GM21447 (cell line): ENCODE measurements at regions not wholly inside any gene's neighbourhood (a gene's known extent, or its start where the extent isn't known, plus 50 kb on each side); places are given as distances from the start of the nearest gene placed in this dataset.
"Not testable (repeated sequence)": the region's sequence is repeated elsewhere in the genome, so short reads cannot be mapped to it uniquely, and the experiment has no call there.

Experiments
- ATAC-seq: cut with Tn5 transposase; IDR thresholded peaks from one replicate; pipeline ENCODE4 v1.9.1; 2021; ENCODE audit not compliant: unreplicated experiment

- no peak for ATAC-seq
Observed at GRCh38 chr9:30519166-30519565, 1865.3 kb upstream of the ACO1 start.

GRCh38 chr9:30519756-30520155, 1864.7 kb upstream of the ACO1 start:
- ATAC-seq: no peak

- ATAC-seq: no peak
Observed at GRCh38 chr9:30522061-30522460, 1862.4 kb upstream of the ACO1 start.

- no peak for ATAC-seq
Observed at GRCh38 chr9:30522486-30522885, 1862.0 kb upstream of the ACO1 start.

- ATAC-seq: no peak
Observed at GRCh38 chr9:30524311-30524710, 1860.1 kb upstream of the ACO1 start.

GRCh38 chr9:30534455-30534854, 1850.0 kb upstream of the ACO1 start:
- ATAC-seq: no peak

GRCh38 chr9:30534896-30535295, 1849.5 kb upstream of the ACO1 start:
- ATAC-seq: no peak

GRCh38 chr9:30536494-30536893, 1847.9 kb upstream of the ACO1 start:
- ATAC-seq: no peak

GRCh38 chr9:30539696-30540095, 1844.7 kb upstream of the ACO1 start:
- not testable (repeated sequence) for ATAC-seq

GRCh38 chr9:30574355-30575151, 1809.9 kb upstream of the ACO1 start:
- ATAC-seq: no peak

GRCh38 chr9:30575218-30575617, 1809.2 kb upstream of the ACO1 start:
- no peak for ATAC-seq

GRCh38 chr9:30575691-30576090, 1808.8 kb upstream of the ACO1 start:
- ATAC-seq: no peak

- ATAC-seq: no peak
Observed at GRCh38 chr9:30579810-30580209, 1804.6 kb upstream of the ACO1 start.

GRCh38 chr9:30582240-30582639, 1802.2 kb upstream of the ACO1 start:
- ATAC-seq: no peak

GRCh38 chr9:30584559-30584958, 1799.9 kb upstream of the ACO1 start:
- ATAC-seq: no peak

GRCh38 chr9:30591461-30591860, 1793.0 kb upstream of the ACO1 start:
- no peak for ATAC-seq

- ATAC-seq: no peak
Observed at GRCh38 chr9:30597608-30598007, 1786.8 kb upstream of the ACO1 start.

GRCh38 chr9:30605936-30606335, 1778.5 kb upstream of the ACO1 start:
- ATAC-seq: no peak

GRCh38 chr9:30609713-30610112, 1774.7 kb upstream of the ACO1 start:
- no peak for ATAC-seq

- not testable (repeated sequence) for ATAC-seq
Observed at GRCh38 chr9:30616782-30617181, 1767.7 kb upstream of the ACO1 start.

GRCh38 chr9:30622561-30622960, 1761.9 kb upstream of the ACO1 start:
- no peak for ATAC-seq

GRCh38 chr9:30628915-30629567, 1755.4 kb upstream of the ACO1 start:
- no peak for ATAC-seq

- no peak for ATAC-seq
Observed at GRCh38 chr9:30630459-30630858, 1754.0 kb upstream of the ACO1 start.
